Neutrophil (primary cell): ENCODE measurements at regions not wholly inside any gene's neighbourhood (a gene's known extent, or its start where the extent isn't known, plus 50 kb on each side); places are given as distances from the start of the nearest gene placed in this dataset.
A peak's percentile ranks its signal among the peaks of the same experiment; 100 is the strongest.

ENCODE experiments used
- H3K27ac ChIP-seq: fragments of 200-600 bp; sonication (generic); 2 replicates; pipeline ENCODE4 v1.5.1; 2016; ENCODE audit warnings: mild to moderate bottlenecking, moderate library complexity
- H3K27me3 ChIP-seq: fragments of 200-600 bp; sonication (generic); 2 replicates; pipeline ENCODE4 v1.6.0; 2016; ENCODE audit warnings: mild to moderate bottlenecking
- H3K36me3 ChIP-seq: fragments of 200-600 bp; sonication (generic); 2 replicates; pipeline ENCODE4 v1.5.1; 2017
- H3K4me1 ChIP-seq, 2 experiments: fragments of 200-600 bp in 1 of 2; sonication (generic) in 1 of 2; 1 replicate in 1 of 2; 2 replicates in 1 of 2; pipeline versions ENCODE4 v1.5.1 to v1.6.1; 2013 to 2016; ENCODE audit warnings: low read depth in 1 of 2, low read length in 1 of 2, mild to moderate bottlenecking in 1 of 2, moderate library complexity in 1 of 2; ENCODE audit not compliant: control insufficient read depth in 1 of 2, insufficient read depth in 1 of 2
- H3K4me3 ChIP-seq, 2 experiments: fragments of 200-600 bp in 1 of 2; sonication (generic) in 1 of 2; 1 replicate in 1 of 2; 2 replicates in 1 of 2; pipeline ENCODE4 v1.5.1; 2013 to 2016; ENCODE audit warnings: low read depth in 1 of 2, low read length in 1 of 2, mild to moderate bottlenecking in 1 of 2, moderate library complexity in 1 of 2
- H3K9me3 ChIP-seq: fragments of 200-600 bp; sonication (generic); 2 replicates; pipeline ENCODE4 v1.5.1; 2016
- TF ChIP-seq, protein P1 (sequence below): fragments of 200-600 bp; sonication (generic); IDR thresholded peaks from 2 replicates; pipeline ENCODE4 v1.5.1; 2016; ENCODE audit warnings: antibody characterized with exemption

GRCh38 chr3:154970797-154971196, 109.3 kb upstream of the MME start:
- Histone ChIP-seq H3K27me3 (no peaks in the 10 kb centered on the region), H3K9me3 (no peaks in the 10 kb centered on the region), H3K4me3 (peak overlapping the region in 1 of 2 experiments; percentile 42), H3K27ac (peak overlapping the region; percentile 98), H3K36me3 (no peaks in the 10 kb centered on the region), H3K4me1 (peaks cover 47 to 70% of the 10 kb centered on the region in 2 experiments)
- TF ChIP-seq, protein P1, sequence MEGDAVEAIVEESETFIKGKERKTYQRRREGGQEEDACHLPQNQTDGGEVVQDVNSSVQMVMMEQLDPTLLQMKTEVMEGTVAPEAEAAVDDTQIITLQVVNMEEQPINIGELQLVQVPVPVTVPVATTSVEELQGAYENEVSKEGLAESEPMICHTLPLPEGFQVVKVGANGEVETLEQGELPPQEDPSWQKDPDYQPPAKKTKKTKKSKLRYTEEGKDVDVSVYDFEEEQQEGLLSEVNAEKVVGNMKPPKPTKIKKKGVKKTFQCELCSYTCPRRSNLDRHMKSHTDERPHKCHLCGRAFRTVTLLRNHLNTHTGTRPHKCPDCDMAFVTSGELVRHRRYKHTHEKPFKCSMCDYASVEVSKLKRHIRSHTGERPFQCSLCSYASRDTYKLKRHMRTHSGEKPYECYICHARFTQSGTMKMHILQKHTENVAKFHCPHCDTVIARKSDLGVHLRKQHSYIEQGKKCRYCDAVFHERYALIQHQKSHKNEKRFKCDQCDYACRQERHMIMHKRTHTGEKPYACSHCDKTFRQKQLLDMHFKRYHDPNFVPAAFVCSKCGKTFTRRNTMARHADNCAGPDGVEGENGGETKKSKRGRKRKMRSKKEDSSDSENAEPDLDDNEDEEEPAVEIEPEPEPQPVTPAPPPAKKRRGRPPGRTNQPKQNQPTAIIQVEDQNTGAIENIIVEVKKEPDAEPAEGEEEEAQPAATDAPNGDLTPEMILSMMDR, result no peak

DNA sequence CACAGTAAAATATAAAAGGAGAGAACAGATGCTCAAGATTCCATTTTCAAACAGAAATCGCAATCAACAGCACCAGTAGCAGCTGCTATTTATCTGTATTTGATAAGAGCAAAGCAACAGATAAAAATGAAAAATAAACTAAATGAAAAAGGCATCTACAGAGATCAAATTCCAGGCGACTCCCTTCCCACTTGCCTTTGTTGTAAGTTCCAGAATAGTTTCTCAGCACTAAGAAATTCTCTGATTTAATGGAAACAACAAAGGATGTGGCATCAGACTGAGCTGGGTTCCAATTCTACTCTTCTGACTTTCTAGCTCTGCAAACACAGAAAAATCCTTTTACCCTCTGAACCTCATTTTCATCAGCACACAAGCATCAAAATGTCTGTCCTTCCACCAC, 110.8 kb upstream of the MME start:
- no peaks in the 10 kb centered on the region for H3K9me3 ChIP-seq
- TF ChIP-seq, protein P1, result no peak

GRCh38 chr3:154967090-154967489, 113.0 kb upstream of the MME start:
- Histone ChIP-seq H3K9me3 (no peaks in the 10 kb centered on the region), H3K4me3 (no peak overlapping the region), H3K4me1 (peaks cover 28 to 34% of the 10 kb centered on the region in 2 experiments), H3K36me3 (no peaks in the 10 kb centered on the region), H3K27me3 (no peaks in the 10 kb centered on the region), H3K27ac (no peak overlapping the region)
- TF ChIP-seq, protein P1, result no peak

More for the DNA sequence above, 110.8 kb upstream of the MME start:
- Histone ChIP-seq H3K36me3 (no peaks in the 10 kb centered on the region), H3K4me3 (no peak overlapping the region), H3K4me1 (peaks cover 42 to 57% of the 10 kb centered on the region in 2 experiments), H3K27me3 (no peaks in the 10 kb centered on the region), H3K27ac (peak overlapping the region; percentile 98)

DNA sequence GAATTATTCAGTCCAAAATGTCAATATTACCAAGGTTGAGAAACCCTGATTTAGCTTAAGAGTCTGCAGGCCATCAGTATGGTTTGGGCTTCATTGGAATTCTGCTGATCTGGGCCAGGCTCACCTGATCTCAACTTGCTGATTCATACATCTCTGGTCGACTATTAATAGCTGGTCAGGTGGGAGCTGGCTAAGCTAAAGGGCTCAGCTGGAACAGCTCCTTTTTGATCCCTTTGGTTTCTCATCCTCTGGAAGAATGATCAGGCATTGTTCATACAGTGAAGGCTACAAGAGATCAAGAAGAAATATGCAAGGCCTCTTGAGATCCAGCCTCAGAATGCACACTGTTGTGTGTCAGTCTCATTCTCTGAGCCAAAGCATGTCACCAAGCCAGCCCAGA, 123.3 kb upstream of the MME start:
- H3K36me3 ChIP-seq, result no peaks in the 10 kb centered on the region
- no peak overlapping the region for H3K4me3 ChIP-seq
- H3K27me3 ChIP-seq, result no peaks in the 10 kb centered on the region
- H3K4me1 ChIP-seq, result peaks cover 51 to 56% of the 10 kb centered on the region in 2 experiments
- no peaks in the 10 kb centered on the region for H3K9me3 ChIP-seq
- peak overlapping the region; percentile 77 for H3K27ac ChIP-seq
- TF ChIP-seq, protein P1, result no peak

- peak overlapping the region; percentile 77 for H3K27ac ChIP-seq
- H3K27me3 ChIP-seq, result no peaks in the 10 kb centered on the region
- TF ChIP-seq, protein P1, result no peak
Measured at GRCh38 chr3:154955907-154956533, 124.1 kb upstream of the MME start.

More at GRCh38 chr3:154955907-154956533, 124.1 kb upstream of the MME start:
- Histone ChIP-seq H3K4me3 (peak overlapping the region in 1 of 2 experiments; percentile 3), H3K4me1 (peaks cover 51 to 56% of the 10 kb centered on the region in 2 experiments), H3K9me3 (no peaks in the 10 kb centered on the region), H3K36me3 (no peaks in the 10 kb centered on the region)
